ENCODE measurements at regions not wholly inside any gene's neighbourhood (a gene's known extent, or its start where the extent isn't known, plus 50 kb on each side); places are given as distances from the start of the nearest gene placed in this dataset.
"Not testable (repeated sequence)": the region's sequence is repeated elsewhere in the genome, so short reads cannot be mapped to it uniquely, and the experiment has no call there.

DNA sequence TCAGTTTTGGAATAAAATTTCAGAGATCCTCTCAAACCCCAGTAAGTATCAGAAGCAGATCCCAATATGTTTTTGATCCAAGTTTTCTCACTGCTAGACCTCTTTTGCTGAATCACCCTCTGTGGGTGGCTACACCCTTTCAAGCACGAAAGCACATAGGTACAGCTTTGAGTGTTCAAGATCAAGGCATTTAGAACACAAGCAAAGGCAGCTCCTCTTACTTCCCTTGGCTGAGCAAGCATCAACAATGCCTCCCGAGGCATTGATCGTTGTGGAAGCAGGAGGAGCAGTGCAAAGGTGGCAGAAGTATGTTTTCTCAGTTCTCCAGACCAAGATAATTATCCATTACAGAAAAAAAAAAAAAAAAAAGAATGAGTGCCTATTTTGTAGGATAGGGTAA lies 72.0 kb upstream of the TSPAN7 start (continued):
- TF ChIP-seq ESRRA (IDR thresholded peaks at IDR 0.05; ENCODE audit: borderline replicate concordance, low read length) (no peak), MAZ (IDR thresholded peaks at IDR 0.05; ENCODE audit: borderline replicate concordance, low read depth, low read length) (no peak), CBX8 (IDR thresholded peaks at IDR 0.05) (no peak), SMC3 (IDR thresholded peaks at IDR 0.05) (no peak), EHF (CRISPR knock-in tag; IDR thresholded peaks at IDR 0.05) (no peak)
- TF ChIP-seq, protein P1, sequence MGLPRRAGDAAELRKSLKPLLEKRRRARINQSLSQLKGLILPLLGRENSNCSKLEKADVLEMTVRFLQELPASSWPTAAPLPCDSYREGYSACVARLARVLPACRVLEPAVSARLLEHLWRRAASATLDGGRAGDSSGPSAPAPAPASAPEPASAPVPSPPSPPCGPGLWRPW (IDR thresholded peaks at IDR 0.05) = no peak

DNA sequence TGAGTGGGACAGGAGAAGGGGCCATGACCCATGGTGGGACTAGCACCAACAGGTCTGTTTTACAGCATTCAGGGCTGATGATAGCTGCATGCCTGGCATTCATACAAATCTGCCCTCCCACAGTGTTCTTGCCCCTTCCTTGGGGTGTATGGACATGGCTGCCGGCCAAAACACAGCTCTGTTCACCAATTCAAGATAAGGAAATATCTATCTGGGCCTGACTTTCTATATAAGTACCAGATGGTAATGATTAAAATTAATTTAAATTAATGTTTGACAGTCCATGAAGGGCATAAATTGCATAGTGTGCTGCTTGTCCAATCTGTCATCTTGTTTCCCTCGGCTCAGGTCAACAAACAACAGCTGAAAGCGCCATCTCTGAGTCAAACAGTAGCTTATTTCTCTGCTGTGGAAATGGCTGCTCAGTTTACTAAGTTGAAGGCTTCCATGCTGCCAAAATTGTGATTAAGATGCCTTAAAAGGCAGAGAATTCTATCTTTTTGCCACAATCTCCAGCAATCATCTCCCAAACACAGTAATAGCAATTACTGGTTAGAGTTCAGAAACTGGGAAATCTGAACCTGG lies 67.0 kb upstream of the TSPAN7 start:
- POLR2A ChIA-PET = no interaction called here

DNA sequence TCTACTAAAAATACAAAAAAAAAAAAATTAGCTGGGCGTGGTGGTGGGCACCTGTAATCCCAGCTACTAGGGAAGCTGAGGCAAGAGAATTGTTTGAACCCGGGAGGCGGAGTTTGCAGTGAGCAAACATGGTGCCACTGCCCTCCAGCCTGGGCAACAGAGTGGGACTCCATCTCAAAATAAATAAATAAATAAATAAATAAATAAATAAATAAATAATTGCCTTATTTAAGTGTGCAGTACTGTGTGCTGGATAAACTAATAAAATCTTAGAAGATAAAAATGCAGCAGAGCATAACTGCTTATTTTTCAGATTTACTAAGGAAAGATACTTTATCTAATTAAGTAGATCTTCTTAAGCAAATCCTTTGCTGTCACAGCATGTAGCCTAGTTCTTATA lies 61.7 kb upstream of the TSPAN7 start:
- FAIRE-seq; H3K4me3 ChIP-seq; CTCF ChIA-PET; H3K27ac ChIP-seq; H3K4me2 ChIP-seq; H3K4me1 ChIP-seq; H3K9me3 ChIP-seq; DNase-seq (ENCODE audit: low read depth in 1 of 2, low spot score in 1 of 2); ATAC-seq; POLR2A ChIA-PET: not testable (repeated sequence)
- 24% methylated on average over 3 of the region's 3 CpGs for WGBS (ENCODE audit: missing lambda C conversion rate)
- TF ChIP-seq ZC3H11A (IDR thresholded peaks at IDR 0.05) = peak; percentile 56

More for the DNA sequence above, 67.0 kb upstream of the TSPAN7 start:
- Histone ChIP-seq H3K4me3 (no peak overlapping the region), H3K27ac (no peak overlapping the region), H3K9me3 (no peaks in the 10 kb centered on the region), H3K4me2 (no peak overlapping the region), H3K4me1 (no peaks in the 10 kb centered on the region)
- no peak for FAIRE-seq
- ATAC-seq = no peak
- CTCF ChIA-PET = no interaction called here
- no peak for DNase-seq (ENCODE audit: low read depth in 1 of 2, low spot score in 1 of 2)
- 2% methylated on average over 3 of the region's 3 CpGs for WGBS (ENCODE audit: missing lambda C conversion rate)
- TF ChIP-seq HOXB13 (CRISPR knock-in tag; IDR thresholded peaks at IDR 0.05; ENCODE audit: low read depth) (no peak), KDM5A (IDR thresholded peaks at IDR 0.05) (no peak), FOXS1 (CRISPR knock-in tag; IDR thresholded peaks at IDR 0.05) (no peak), CHD2 (IDR thresholded peaks at IDR 0.05; ENCODE audit: low read length, partially characterized antibody) (no peak), RFX5 (IDR thresholded peaks at IDR 0.05) (no peak), ZNF302 (CRISPR knock-in tag; IDR thresholded peaks at IDR 0.05) (no peak), CBX2 (IDR thresholded peaks at IDR 0.05; ENCODE audit: borderline replicate concordance, low read depth) (no peak), TP53 (CRISPR knock-in tag; IDR thresholded peaks at IDR 0.05) (no peak)
- TF ChIP-seq, protein P1 (IDR thresholded peaks at IDR 0.05) = no peak
- TF ChIP-seq, protein P2, sequence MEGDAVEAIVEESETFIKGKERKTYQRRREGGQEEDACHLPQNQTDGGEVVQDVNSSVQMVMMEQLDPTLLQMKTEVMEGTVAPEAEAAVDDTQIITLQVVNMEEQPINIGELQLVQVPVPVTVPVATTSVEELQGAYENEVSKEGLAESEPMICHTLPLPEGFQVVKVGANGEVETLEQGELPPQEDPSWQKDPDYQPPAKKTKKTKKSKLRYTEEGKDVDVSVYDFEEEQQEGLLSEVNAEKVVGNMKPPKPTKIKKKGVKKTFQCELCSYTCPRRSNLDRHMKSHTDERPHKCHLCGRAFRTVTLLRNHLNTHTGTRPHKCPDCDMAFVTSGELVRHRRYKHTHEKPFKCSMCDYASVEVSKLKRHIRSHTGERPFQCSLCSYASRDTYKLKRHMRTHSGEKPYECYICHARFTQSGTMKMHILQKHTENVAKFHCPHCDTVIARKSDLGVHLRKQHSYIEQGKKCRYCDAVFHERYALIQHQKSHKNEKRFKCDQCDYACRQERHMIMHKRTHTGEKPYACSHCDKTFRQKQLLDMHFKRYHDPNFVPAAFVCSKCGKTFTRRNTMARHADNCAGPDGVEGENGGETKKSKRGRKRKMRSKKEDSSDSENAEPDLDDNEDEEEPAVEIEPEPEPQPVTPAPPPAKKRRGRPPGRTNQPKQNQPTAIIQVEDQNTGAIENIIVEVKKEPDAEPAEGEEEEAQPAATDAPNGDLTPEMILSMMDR (IDR thresholded peaks at IDR 0.05) = no peak
- TF ChIP-seq, protein P3, sequence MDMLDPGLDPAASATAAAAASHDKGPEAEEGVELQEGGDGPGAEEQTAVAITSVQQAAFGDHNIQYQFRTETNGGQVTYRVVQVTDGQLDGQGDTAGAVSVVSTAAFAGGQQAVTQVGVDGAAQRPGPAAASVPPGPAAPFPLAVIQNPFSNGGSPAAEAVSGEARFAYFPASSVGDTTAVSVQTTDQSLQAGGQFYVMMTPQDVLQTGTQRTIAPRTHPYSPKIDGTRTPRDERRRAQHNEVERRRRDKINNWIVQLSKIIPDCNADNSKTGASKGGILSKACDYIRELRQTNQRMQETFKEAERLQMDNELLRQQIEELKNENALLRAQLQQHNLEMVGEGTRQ (IDR thresholded peaks at IDR 0.05) = no peak

DNA sequence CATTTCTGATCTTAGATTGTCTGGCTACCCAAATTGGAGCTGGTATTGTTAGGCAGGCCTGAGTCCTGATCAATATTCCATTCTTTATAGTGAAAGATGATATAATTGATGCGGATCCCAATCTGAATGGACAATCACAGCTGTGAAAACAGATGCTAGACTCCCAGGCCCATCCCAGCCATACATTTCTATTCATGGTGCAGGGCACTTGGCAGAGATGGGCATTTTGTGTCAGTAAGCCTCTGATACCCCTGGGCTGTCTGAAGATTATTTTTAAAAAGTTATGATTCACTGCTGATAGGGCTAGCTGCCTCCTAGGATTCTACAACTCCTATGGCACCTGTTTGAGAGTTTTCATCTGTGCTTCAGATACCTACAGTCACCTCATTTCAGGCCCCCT lies 61.2 kb upstream of the TSPAN7 start:
- POLR2A ChIA-PET = no interaction called here
- no peak overlapping the region for H3K4me3 ChIP-seq
- no peak overlapping the region for H3K4me2 ChIP-seq
- CTCF ChIA-PET = no interaction called here
- ATAC-seq (no peak), DNase-seq (ENCODE audit: low read depth in 1 of 2, low spot score in 1 of 2) (no peak), FAIRE-seq (no peak)
- TF ChIP-seq HDAC2 (IDR thresholded peaks at IDR 0.05) = no peak
- H3K4me1 ChIP-seq = no peaks in the 10 kb centered on the region
- no peaks in the 10 kb centered on the region for H3K9me3 ChIP-seq
- no peak overlapping the region for H3K27ac ChIP-seq
- whole genome bisulfite sequencing (ENCODE audit: missing lambda C conversion rate) = 45% methylated on average over 1 of the region's 1 CpG

Data from A549 (cell line).